Raji (cell line): ENCODE measurements at regions not wholly inside any gene's neighbourhood (a gene's known extent, or its start where the extent isn't known, plus 50 kb on each side); places are given as distances from the start of the nearest gene placed in this dataset.

Source experiments
- POLR2A ChIP-seq: IDR thresholded peaks from 2 replicates; pipeline ENCODE4 v1.6.1; 2011; ENCODE audit warnings: low read depth, low read length, control low read depth; ENCODE audit not compliant: insufficient read depth

DNA sequence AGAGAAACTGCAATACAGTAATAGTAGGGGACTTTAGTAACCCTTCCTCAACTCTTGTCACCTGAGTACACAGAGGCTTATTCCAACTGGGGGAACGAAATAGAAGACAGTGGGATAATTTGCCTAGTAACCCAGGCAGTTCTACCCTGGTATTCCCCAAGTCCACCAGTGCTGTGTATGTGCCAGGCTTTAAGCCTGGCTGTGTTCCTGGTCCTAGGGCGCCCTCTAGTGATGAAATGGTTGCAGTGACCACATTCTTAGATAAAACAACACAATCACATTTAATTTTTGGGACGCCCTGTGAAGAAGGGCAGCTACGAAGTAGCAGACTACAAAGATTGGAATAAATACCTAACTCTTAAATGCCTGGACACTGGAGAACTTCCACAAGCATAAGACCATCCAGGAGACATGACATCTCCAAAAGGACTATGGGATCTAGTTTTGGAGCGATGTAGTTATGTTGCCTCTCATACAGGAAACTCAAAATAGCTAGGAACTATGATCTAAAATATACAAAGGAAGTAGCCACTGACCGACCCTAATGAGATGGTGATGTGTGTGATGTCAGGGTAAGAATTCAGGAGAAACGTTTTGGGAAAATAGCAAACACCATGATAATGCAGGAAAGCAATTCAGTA lies 163.0 kb upstream of the XIST start:
- no peak for TF ChIP-seq POLR2A

DNA sequence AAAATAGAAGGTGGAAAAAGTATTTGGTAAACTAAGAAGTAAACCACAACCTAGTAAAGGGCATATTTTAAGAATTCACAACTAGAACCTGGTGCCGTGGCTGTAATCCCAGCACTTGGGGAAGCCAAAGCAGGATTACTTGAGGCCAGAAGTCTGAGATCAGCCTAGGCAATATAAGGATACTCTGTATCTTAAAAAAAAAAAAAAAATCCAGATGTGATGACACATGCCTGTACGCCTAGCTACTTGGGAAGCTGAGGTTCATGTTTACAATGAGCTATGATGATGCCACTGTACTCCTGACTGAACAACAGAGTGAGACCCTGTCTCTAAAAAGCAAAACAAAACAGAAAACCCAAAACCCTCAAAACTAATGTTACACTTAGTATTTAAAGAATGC lies 156.5 kb upstream of the XIST start:
- TF ChIP-seq POLR2A: no peak

DNA sequence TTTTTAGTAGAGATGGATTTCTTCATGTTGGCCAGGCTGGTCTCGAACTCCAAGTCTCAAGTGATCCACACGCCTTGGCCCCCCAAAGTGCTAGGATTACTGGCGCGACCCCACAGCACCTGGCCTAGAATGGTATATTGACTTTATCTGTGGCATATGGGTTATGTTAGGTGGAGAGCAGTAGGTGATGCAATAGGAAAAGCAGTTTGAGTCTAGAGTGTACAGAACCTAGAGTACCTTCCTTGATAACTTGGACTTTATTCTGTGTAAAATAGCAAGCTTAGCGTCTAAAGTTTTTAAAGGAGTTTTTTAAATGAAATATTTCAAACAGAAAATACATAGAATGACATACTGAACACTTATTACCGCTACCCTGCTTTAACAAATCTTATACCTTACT lies 139.5 kb upstream of the XIST start:
- TF ChIP-seq POLR2A: no peak

DNA sequence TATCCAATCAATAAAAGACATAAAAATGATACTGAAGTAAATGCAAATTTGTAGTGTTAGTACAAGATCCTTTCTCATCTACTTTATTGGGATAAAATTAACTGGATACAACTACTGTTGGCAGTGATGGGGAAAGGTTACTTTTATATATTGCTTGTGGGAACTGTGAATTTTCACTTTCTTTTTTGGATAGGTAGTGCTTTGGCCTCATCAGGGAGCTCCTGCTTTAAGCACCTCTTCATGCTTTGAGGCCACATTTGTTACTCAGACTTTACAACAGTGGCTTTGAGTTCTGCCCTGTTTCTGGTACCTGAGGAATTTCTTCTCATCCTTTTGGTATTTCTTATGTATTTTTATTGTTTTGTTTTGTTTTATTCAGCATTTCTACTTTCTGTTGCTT lies 134.7 kb upstream of the XIST start:
- TF ChIP-seq POLR2A: no peak

DNA sequence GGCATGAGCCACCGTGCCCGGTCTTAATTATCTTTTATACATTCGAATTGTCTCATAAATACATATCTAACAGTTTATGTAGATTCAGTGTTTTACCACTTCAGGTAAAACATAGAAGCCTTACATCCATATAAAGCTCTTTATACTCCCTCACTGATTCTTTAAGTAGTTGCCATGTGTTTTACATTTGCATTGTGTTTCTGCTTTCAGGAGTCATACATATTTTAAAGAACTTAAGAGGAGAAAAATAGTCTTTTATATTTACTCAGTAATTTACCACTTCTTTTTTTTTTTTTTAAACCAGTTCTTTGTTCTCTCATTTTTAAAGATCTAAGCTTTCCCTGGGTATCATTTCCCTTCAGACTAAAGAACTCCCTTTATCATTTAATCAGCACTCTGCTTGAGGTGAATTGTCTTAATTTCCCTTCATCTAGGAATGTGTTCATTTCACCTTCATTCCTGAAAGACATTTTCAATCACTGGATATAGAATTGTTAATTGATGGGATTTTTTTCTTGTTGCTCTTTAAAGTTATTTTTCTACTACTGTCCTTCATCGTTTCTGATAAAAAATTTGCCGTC lies 127.1 kb upstream of the XIST start:
- no peak for TF ChIP-seq POLR2A

DNA sequence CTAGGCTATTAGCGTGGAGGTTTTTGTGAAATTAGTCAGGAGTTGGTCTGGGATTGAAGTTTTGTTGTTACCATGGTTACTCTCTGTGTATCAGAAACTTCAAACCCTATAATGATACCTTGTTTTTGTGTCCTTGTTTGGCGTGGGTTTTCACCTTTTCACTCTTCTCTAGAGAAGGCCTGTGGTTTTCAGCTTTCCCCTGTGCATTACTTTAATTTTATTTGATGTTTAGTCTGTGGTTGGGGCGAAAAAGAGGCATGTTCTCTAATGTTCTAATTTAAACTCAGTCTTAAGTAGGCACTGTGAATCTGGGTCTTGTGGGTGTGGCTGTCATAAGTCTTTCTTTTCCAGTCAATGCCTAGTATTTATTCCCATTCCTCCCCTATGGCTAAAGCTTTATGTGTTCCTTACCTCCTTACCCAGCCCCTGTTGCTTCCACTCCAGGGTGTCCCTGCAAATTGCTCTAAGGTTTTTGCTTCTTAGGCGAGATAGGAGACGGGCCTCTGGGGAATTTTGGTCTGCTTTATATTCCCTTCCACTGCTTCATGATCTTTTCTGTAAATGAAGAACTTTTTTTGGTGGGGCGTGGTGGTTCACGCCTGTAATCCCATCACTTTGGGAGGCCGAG lies 125.1 kb upstream of the XIST start:
- TF ChIP-seq POLR2A: no peak

DNA sequence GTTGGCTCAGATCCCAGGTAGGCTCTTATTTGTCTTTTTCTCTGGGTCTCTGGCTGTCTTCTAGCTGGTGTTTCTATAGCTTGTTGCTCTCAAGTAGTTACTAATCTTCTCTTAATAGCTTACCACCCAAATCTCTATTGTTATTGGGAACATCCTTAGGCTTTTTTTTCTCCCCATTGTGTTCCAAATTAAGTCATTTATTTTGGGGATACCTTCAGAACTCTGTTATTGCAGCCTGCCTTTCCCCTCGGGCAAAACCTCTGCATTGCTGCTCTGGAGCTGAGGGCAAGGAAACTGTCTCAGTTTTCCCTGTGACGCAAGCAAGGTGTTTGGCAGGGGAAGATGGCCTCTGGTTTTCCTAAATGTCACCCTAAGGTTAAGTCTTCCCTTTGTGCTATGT lies 113.3 kb upstream of the XIST start:
- TF ChIP-seq POLR2A: no peak

DNA sequence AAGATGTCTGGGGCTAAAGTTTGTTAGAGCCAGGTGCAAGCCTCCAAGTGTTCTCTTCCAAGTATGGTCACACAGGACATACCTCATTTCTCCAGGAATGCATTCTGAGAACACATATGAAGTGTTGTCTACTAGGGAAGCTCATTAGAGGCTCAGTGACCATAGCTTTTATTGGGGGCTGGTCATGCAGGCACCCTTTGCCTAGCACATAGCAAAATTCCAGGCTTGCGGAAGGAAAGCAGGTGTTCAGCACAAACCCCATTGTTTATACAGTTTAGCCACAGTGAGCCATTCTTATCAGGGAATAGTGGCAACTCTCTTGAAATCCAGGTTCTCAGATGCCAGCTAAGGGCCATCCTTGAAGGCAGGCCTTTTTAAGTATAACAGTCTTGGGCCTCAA lies 112.1 kb upstream of the XIST start:
- TF ChIP-seq POLR2A: no peak

DNA sequence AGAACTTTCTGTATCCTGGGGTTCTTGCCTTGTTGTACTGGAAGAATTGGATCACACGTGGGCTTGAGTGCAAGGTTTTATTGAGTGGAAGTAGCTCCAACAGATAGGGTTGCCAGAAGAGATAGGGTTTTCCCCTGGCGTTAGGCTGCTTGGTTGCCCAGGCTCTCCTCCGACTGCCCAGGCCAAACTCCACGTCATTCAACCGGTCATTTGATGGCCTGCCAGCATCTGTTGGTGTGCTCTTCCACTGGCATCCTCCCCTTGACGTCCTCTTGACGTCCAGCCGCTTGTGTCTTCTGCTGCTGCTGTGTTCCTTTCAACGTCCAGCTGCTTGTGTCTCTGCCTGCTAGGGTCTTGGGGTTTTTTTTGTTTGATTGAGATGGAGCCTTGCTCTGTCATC lies 111.2 kb upstream of the XIST start:
- TF ChIP-seq POLR2A: no peak

DNA sequence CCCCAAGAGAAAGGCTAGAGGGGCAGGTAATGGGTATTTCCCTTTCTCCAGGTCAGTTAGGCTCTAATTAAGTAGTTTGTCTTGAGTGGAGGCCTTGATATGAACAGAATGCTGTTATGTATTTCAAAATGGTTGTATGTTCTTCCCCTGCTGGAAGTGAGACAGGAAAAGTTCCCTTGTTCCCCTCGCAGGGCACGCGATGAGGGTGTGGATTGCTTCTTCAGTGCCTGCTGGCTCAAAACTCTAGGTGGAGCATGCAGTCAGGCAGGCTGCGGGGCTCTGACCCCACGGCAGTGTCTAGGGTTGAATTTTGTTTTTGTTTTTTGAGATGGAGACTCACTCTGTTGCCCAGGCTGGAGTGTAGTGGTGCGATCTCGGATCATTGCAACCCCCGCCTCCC lies 110.4 kb upstream of the XIST start:
- no peak for TF ChIP-seq POLR2A

DNA sequence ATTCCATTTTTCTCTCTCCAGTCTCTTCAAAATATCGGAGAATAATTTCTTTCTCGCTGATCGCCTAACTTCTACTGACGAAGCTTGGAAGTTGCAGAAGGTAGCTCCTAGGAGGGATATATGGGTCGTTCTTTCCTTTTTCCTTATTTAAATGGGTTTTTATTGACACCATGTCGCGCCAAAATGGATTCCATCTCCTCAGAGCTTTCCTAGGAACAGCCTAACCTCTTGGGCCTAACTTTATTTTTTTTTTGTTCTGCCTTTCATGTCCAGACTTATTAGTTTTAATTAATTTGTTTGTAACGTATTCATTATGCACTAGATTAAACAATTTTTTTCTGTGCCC lies 92.0 kb upstream of the XIST start:
- no peak for TF ChIP-seq POLR2A

DNA sequence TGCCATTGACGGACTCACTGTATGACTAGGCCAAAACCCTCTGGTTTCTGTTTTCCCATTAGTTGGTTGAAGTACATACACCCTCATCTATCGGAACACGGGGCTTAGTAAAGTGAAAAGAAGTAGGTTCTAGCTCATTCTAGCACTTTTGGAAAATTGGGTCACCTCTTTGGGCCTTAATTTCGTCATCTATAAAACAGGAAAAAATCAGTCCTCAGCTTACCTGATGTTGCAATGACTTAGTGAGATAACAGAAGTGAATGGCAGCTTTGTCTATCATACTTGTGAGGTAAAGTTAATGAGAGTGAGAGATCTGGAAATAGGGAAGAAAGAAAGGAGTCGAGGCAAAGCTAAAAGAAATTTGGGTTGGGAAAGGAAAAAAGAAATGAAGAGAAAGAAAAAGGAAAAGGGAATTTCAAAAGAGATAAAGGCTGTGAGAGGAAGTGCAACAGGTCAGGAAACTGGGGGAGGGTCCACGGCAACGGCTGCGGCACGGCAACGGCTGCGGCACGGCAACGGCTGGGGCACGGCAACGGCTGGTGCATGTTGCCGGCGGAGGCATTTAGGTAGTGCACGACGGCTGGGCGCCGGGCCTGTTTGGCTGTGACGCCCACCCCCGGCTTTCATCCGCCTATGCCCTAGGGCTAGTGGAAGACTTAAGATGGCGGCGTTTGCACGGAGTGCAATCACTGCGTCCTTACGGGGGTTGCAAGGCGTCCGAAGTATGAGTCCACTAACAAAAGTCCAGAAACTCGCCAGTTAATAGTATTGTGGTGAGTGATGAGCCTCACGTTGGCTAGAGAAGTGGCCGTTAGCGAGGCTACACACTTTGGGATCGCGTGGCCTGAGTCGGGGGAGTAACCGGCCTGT lies 91.4 kb upstream of the XIST start:
- peak; percentile 82 for TF ChIP-seq POLR2A

DNA sequence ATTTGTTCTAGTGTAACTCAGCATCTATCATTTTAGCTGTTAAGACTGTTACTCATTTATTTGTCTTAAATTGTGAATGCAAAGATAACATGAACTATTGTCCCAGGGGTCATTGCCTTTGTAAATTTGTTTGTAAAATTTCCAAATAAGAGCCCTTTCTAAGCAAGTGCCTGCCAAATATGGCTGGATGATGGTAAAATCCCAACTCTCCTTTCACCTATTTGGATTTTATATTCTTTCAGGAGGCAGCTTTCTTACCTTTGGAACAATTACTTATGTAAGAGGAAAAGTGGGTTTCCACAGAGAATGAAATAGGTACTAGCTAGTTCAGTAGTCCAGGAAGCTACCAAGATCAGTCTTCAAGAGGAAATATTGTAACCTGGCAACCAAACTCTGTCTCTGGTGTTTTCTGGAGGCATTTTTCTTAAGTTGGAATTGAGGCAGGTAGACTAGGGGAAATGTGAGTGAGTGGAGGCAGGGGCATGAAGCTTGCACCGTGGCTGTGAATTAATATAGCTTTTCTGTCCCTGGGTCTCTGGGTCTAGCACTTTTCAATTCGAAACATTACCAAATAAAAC lies 88.5 kb upstream of the XIST start:
- no peak for TF ChIP-seq POLR2A

DNA sequence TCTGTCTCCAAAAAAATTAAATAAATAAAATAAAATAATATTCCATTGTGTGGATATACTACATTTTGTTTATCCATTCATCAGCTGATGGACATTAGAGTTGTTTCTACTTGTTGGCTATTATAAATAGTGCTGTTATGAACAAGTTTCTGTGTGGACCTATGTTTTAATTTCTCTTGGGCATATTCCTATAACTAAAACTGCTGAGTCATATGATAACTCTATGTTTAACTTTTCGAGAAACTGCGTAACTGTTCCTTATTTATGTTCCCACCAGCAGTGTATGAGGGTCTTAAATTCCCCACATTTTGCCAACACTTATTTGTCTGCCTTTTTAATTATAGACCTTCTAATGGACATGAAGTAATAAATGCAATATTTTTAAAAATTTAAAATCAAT lies 80.0 kb upstream of the XIST start:
- no peak for TF ChIP-seq POLR2A

DNA sequence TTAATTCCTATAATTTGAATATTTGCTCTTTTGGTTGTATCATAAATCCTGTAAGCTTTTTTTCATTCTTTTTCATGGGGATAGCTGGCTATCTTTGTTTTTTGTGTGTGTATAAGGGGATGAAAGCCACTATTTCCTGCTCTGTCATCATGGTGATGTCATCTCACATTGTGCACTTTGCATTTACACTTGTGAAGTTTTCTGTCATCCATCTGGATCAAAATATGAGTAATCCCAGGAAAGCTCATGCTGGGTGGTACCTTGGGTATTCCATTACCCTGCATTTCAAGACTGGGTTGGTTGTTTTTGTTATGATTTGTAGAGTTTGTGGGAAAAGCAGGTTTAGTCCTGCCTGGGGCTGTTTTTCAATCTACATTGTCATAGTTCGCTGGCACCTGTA lies 77.8 kb upstream of the XIST start:
- no peak for TF ChIP-seq POLR2A
